Heart right ventricle (tissue), 16 donors: ENCODE measurements at regions not wholly inside any gene's neighbourhood (a gene's known extent, or its start where the extent isn't known, plus 50 kb on each side); places are given as distances from the start of the nearest gene placed in this dataset.

Source experiments
- ATAC-seq, 8 donors: fragments of 200-7000 bp; cut with Tn5 transposase; one replicate each; pipeline ENCODE4 v1.9.1; 2020; ENCODE audit warnings: mild to moderate bottlenecking in 8 of 8, moderate library complexity in 8 of 8, moderate number of reproducible peaks in 1 of 8
- DNase-seq, 2 donors: peaks; one replicate each; pipeline ENCODE4 v3.0.0-alpha.2; 2020
- H3K27ac ChIP-seq, 10 donors: fragments of 200-600 bp; sonication (generic) in 2 of 10; one replicate each; pipeline versions ENCODE4 v1.5.0 to v1.8.0; 2020 to 2022; ENCODE audit warnings: mild to moderate bottlenecking in 3 of 10
- H3K27me3 ChIP-seq, 7 donors: fragments of 200-600 bp; one replicate each; pipeline ENCODE4 v1.8.0; 2021 to 2022; ENCODE audit warnings: mild to moderate bottlenecking in 2 of 7
- H3K36me3 ChIP-seq, 9 donors: fragments of 200-600 bp; sonication (generic) in 1 of 9; one replicate each; pipeline versions ENCODE4 v1.5.0 to v1.8.0; 2020 to 2022; ENCODE audit warnings: mild to moderate bottlenecking in 2 of 9
- H3K4me1 ChIP-seq, 9 donors: fragments of 200-600 bp; sonication (generic) in 1 of 9; one replicate each; pipeline versions ENCODE4 v1.5.0 to v1.8.0; 2020 to 2022; ENCODE audit warnings: mild to moderate bottlenecking in 4 of 9
- H3K4me3 ChIP-seq, 10 donors: fragments of 200-600 bp; sonication (generic) in 2 of 10; one replicate each; pipeline versions ENCODE4 v1.5.0 to v1.8.0; 2020 to 2022; ENCODE audit warnings: mild to moderate bottlenecking in 7 of 10, moderate library complexity in 2 of 10
- H3K9me3 ChIP-seq, 11 donors: fragments of 200-600 bp in 10 of 11; sonication (generic) in 2 of 11; one replicate each; pipeline versions ENCODE4 v1.5.0 to v1.8.0; 2013 to 2022; ENCODE audit warnings: mild to moderate bottlenecking in 2 of 11, control low read depth in 1 of 11, moderate library complexity in 1 of 11
- WGBS, 2 donors: extraction: QIAGEN DNeasy Blood & Tissue Kit; methylation state at CpG; one replicate each; pipeline ENCODE4 v1.1.7; 2013; ENCODE audit warnings: inconsistent platforms in 1 of 2; 5-methylcytosine and 5-hydroxymethylcytosine counted together
- intact Hi-C, 10 donors: fragments of 100-400 bp; cut with DNase I; formaldehyde crosslinking; loops; one replicate each; pipeline versions ENCODE4 v1.11.1 to v1.14.2; 2022
- TF ChIP-seq, protein P1 (sequence below), 9 donors: fragments of 200-600 bp; sonication (generic) in 2 of 9; IDR thresholded peaks; one replicate each; pipeline versions ENCODE4 v1.5.0 to v1.8.0; 2021 to 2022; ENCODE audit warnings: antibody characterized with exemption in 9 of 9, mild to moderate bottlenecking in 5 of 9, moderate library complexity in 1 of 9
- donor health status: Arrhythmogenic right ventricular cardiomyopathy.
- donor health status: ischemic (EF 13 %, LVEDD 7.1; RV severe dilation, severe dysfunction).
- donor health status: healthy with polysubstance abuse.
- donor health status: DM: no; HTN: yes; CAD: no.
- donor health status: DM: no; HTN: no; CAD: no.
- donor health status: ischemic (EF 25% LVEDD 6.9; RV normal size, moderate dysfunction).
- donor health status: ischemic (EF 25% LVEDD 5.7; RV mildly dilated, moderate dysfunction).
- donor health status: healthy.
- donor health status: DM: yes; HTN: yes; CAD: no.
- donor health status: Ischemic cardiomyopathy.
- donor health status: ischemic (EF 35%, LVEDD 5.7; RV mildly dilated, moderate dysfunction).
- donor health status: nonischemic (EF 11% LVEDD 7.7; RV severe dilation, severe dysfunction).
- donor health status: DM: yes; HTN: yes; CAD: no.
- donor health status: PGD.
- donor health status: ischemic (EF 29% LVEDD 5.4; RV normal size, mild dysfunction).
- donor health status: nonischemic (EF 23%, LVEDD 6.1; RV moderate dilation, normal function).

DNA sequence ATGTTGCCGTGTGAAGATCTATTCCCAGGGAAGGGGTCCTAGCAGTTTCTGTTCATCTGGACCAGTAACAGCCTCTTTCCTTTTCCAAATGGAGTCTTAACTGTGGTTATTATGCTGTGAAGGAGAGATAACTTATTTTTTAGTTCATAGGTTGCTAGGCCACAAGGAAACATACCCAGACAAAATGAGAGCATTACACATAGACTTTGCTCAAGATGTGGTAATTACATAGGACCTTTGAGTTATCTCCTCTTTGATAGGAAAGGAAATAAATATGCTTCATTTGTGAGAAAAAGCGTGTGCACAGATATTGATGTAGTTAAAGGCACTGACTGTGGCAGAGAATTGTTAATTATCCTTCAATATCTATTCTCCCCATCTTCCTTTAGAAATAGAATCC lies 52.5 kb upstream of the SNX2 start:
- H3K4me1 ChIP-seq = peaks cover 0 to 14% (median 0%) of the 10 kb centered on the region in 9 donors
- no peak overlapping the region for H3K4me3 ChIP-seq
- WGBS, 2 donors = 92 to 95% methylated on average over 2 of the region's 2 CpGs
- H3K36me3 ChIP-seq = no peaks in the 10 kb centered on the region
- H3K9me3 ChIP-seq = no peaks in the 10 kb centered on the region
- no peak for DNase-seq
- peaks cover 0 to 3% (median 0%) of the 10 kb centered on the region in 7 donors for H3K27me3 ChIP-seq
- ATAC-seq = no peak
- intact Hi-C loops = no loop called here
- H3K27ac ChIP-seq = no peak overlapping the region
- TF ChIP-seq, protein P1, sequence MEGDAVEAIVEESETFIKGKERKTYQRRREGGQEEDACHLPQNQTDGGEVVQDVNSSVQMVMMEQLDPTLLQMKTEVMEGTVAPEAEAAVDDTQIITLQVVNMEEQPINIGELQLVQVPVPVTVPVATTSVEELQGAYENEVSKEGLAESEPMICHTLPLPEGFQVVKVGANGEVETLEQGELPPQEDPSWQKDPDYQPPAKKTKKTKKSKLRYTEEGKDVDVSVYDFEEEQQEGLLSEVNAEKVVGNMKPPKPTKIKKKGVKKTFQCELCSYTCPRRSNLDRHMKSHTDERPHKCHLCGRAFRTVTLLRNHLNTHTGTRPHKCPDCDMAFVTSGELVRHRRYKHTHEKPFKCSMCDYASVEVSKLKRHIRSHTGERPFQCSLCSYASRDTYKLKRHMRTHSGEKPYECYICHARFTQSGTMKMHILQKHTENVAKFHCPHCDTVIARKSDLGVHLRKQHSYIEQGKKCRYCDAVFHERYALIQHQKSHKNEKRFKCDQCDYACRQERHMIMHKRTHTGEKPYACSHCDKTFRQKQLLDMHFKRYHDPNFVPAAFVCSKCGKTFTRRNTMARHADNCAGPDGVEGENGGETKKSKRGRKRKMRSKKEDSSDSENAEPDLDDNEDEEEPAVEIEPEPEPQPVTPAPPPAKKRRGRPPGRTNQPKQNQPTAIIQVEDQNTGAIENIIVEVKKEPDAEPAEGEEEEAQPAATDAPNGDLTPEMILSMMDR (IDR thresholded peaks at IDR 0.05) = no peak

DNA sequence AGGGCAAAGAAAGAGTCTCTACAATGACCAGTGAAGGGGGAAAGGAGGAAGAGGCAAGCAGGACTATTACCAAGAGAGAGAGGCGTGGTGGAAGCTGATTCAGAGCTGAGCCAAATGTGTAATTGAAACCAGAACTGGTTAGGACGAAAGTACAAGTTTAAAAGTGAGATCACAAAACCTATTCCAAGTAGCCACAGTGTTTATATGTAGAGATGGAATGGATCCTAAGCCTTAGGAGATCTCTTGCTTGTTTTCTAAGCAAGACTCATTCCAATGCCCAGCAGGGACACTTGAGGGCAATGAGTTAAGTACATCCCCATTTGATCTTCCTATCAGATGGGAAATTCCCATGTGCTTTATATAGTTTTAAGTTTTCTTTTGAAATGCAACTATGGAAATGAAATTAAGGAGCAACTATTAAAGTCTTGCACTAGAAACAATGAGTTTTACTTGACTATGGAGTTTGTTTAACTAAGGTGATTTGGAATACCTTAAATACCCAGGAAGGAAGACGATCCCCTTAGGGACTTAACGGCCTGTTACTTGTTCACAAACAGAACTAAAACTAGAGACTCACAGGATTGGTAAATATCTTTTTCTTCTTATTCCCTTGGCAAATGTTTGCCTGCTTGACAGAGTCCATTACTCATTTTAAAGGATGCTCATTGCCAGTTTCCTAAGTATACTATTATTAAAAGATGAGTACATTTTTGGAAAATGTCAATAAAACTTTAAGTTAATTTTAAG lies 51.1 kb upstream of the SNX2 start:
- Histone ChIP-seq H3K27me3 (no peaks in the 10 kb centered on the region), H3K36me3 (no peaks in the 10 kb centered on the region), H3K9me3 (no peaks in the 10 kb centered on the region), H3K4me3 (no peak overlapping the region), H3K4me1 (peaks cover 0 to 14% (median 0%) of the 10 kb centered on the region in 9 donors), H3K27ac (peak overlapping the region in 1 of 10 donors; percentile 2)
- DNase-seq (no peak), ATAC-seq (peak in 6 of 8 donors; percentile 27 to 76 (median 60))
- TF ChIP-seq, protein P1 (IDR thresholded peaks at IDR 0.05) = no peak
- WGBS, 2 donors = 66 to 69% methylated on average over 4 of the region's 4 CpGs
- intact Hi-C loops = no loop called here
